GM19397 (cell line): ENCODE measurements at regions not wholly inside any gene's neighbourhood (a gene's known extent, or its start where the extent isn't known, plus 50 kb on each side); places are given as distances from the start of the nearest gene placed in this dataset.
"Not testable (repeated sequence)": the region's sequence is repeated elsewhere in the genome, so short reads cannot be mapped to it uniquely, and the experiment has no call there.

Experiments
- ATAC-seq: cut with Tn5 transposase; IDR thresholded peaks from one replicate; pipeline ENCODE4 v1.9.1; 2021; ENCODE audit warnings: mild to moderate bottlenecking, moderate library complexity; ENCODE audit not compliant: unreplicated experiment

GRCh38 chr1:223018534-223018933 lies 124.5 kb downstream of the TLR5 start:
- ATAC-seq, result no peak

- no peak for ATAC-seq
Observed at GRCh38 chr1:223019256-223019655, 123.8 kb downstream of the TLR5 start.

GRCh38 chr1:223020770-223021169 lies 122.3 kb downstream of the TLR5 start:
- no peak for ATAC-seq

GRCh38 chr1:223022641-223023473 lies 120.2 kb downstream of the TLR5 start:
- no peak for ATAC-seq

- no peak for ATAC-seq
Observed at GRCh38 chr1:223023863-223024262, 119.2 kb downstream of the TLR5 start.

- not testable (repeated sequence) for ATAC-seq
Observed at GRCh38 chr1:223024486-223024885, 118.6 kb downstream of the TLR5 start.

- not testable (repeated sequence) for ATAC-seq
Observed at GRCh38 chr1:223025190-223025734, 117.8 kb downstream of the TLR5 start.

GRCh38 chr1:223026639-223027038 lies 116.4 kb downstream of the TLR5 start:
- not testable (repeated sequence) for ATAC-seq

- no peak for ATAC-seq
Observed at GRCh38 chr1:223029985-223030769, 112.9 kb downstream of the TLR5 start.

- no peak for ATAC-seq
Observed at GRCh38 chr1:223030871-223031400, 112.1 kb downstream of the TLR5 start.

- no peak for ATAC-seq
Observed at GRCh38 chr1:223031733-223032601, 111.1 kb downstream of the TLR5 start.

- no peak for ATAC-seq
Observed at GRCh38 chr1:223033658-223034057, 109.4 kb downstream of the TLR5 start.

- no peak for ATAC-seq
Observed at GRCh38 chr1:223034270-223034798, 108.7 kb downstream of the TLR5 start.

GRCh38 chr1:223035724-223036478 lies 107.1 kb downstream of the TLR5 start:
- no peak for ATAC-seq

GRCh38 chr1:223036479-223036845 lies 106.6 kb downstream of the TLR5 start:
- ATAC-seq, result no peak

- no peak for ATAC-seq
Observed at GRCh38 chr1:223037845-223038244, 105.2 kb downstream of the TLR5 start.

- no peak for ATAC-seq
Observed at GRCh38 chr1:223038288-223039006, 104.6 kb downstream of the TLR5 start.

- no peak for ATAC-seq
Observed at GRCh38 chr1:223039990-223040389, 103.1 kb downstream of the TLR5 start.

- no peak for ATAC-seq
Observed at GRCh38 chr1:223041481-223041880, 101.6 kb downstream of the TLR5 start.
